ENCODE measurements at regions not wholly inside any gene's neighbourhood (a gene's known extent, or its start where the extent isn't known, plus 50 kb on each side); places are given as distances from the start of the nearest gene placed in this dataset.
A peak's percentile ranks its signal among the peaks of the same experiment; 100 is the strongest.

GRCh38 chr3:194872669-194872977 lies 186.9 kb downstream of the FAM43A start:
- TF ChIP-seq CTCF (conservative IDR thresholded peaks at IDR 0.05; ENCODE audit: low read depth, low read length) (no peak), MAZ (IDR thresholded peaks at IDR 0.05; ENCODE audit: borderline replicate concordance, low read depth, low read length) (no peak), POLR2A (IDR thresholded peaks at IDR 0.05; ENCODE audit: low read depth, low read length) (no peak), MAFK (IDR thresholded peaks at IDR 0.05; ENCODE audit: low read depth, low read length) (no peak), SMC3 (IDR thresholded peaks at IDR 0.05; ENCODE audit: low read depth, low read length) (peak; percentile 5; the same call in 1 of the 2 replicates)

Measured in IMR-90 (cell line).